ENCODE measurements at regions not wholly inside any gene's neighbourhood (a gene's known extent, or its start where the extent isn't known, plus 50 kb on each side); places are given as distances from the start of the nearest gene placed in this dataset.

GRCh38 chr4:164536814-164537213, 217.1 kb upstream of the SMIM31 start (continued):
- TF ChIP-seq SAP30 (IDR thresholded peaks at IDR 0.05; ENCODE audit: insufficient read depth, insufficient replicate concordance, low read length) (no peak), E2F6 (IDR thresholded peaks at IDR 0.05) (no peak), KDM4A (IDR thresholded peaks at IDR 0.05; ENCODE audit: low read depth, low read length, severe bottlenecking) (no peak), SUZ12 (IDR thresholded peaks at IDR 0.05; ENCODE audit: low read length) (no peak), CREB1 (IDR thresholded peaks at IDR 0.05) (no peak)

All from H1 (cell line).